ENCODE measurements at regions not wholly inside any gene's neighbourhood (a gene's known extent, or its start where the extent isn't known, plus 50 kb on each side); places are given as distances from the start of the nearest gene placed in this dataset.

- TF ChIP-seq, protein P1, sequence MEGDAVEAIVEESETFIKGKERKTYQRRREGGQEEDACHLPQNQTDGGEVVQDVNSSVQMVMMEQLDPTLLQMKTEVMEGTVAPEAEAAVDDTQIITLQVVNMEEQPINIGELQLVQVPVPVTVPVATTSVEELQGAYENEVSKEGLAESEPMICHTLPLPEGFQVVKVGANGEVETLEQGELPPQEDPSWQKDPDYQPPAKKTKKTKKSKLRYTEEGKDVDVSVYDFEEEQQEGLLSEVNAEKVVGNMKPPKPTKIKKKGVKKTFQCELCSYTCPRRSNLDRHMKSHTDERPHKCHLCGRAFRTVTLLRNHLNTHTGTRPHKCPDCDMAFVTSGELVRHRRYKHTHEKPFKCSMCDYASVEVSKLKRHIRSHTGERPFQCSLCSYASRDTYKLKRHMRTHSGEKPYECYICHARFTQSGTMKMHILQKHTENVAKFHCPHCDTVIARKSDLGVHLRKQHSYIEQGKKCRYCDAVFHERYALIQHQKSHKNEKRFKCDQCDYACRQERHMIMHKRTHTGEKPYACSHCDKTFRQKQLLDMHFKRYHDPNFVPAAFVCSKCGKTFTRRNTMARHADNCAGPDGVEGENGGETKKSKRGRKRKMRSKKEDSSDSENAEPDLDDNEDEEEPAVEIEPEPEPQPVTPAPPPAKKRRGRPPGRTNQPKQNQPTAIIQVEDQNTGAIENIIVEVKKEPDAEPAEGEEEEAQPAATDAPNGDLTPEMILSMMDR (IDR thresholded peaks at IDR 0.05; ENCODE audit: insufficient read depth, low read depth, low read length) = no peak
- no peak for TF ChIP-seq EZH2 (IDR thresholded peaks at IDR 0.05; ENCODE audit: insufficient read depth, low read length)
Observed at GRCh38 chr14:105859717-105860614, 333.6 kb downstream of the TMEM121 start.
